Panc1 (cell line): ENCODE measurements at regions not wholly inside any gene's neighbourhood (a gene's known extent, or its start where the extent isn't known, plus 50 kb on each side); places are given as distances from the start of the nearest gene placed in this dataset.

ENCODE experiments used
- ATAC-seq: fragments of 200-7000 bp; cut with Tn5 transposase; 2 replicates; pipeline ENCODE4 v1.9.1; 2020; ENCODE audit warnings: mild to moderate bottlenecking, moderate library complexity
- BruUV-seq: library from RNA; stranded (reverse); fragments of 400-500 nt; replicated peaks from 2 replicates; lab custom pipeline; 2021; lab: Mats Ljungman, UMichigan
- CTCF ChIA-PET: fragments of 300-600 bp; sonication (Branson Sonifier 250); formaldehyde crosslinking; loops from one replicate; lab custom pipeline; 2022; ENCODE audit warnings: antibody characterized with exemption; lab: Charles Lee
- POLR2A ChIA-PET: fragments of 300-600 bp; sonication (Branson Sonifier 250); formaldehyde crosslinking; loops from one replicate; lab custom pipeline; 2022; ENCODE audit warnings: antibody characterized with exemption; lab: Charles Lee
- DNase-seq: peaks from one replicate; pipeline ENCODE4 v3.0.0-alpha.2; 2010; ENCODE audit warnings: low read depth, low spot score
- H3K27ac ChIP-seq: 2 replicates; pipeline ENCODE4 v1.5.1; 2011; ENCODE audit warnings: mild to moderate bottlenecking, low read length, inconsistent platforms
- H3K27me3 ChIP-seq: fragments of 200-500 bp; sonication (Bioruptor generic); 2 replicates; pipeline ENCODE4 v1.6.0; 2014; ENCODE audit warnings: low read length, inconsistent platforms; ENCODE audit not compliant: control insufficient read depth, insufficient read depth
- H3K36me3 ChIP-seq: fragments of 200-500 bp; sonication (Bioruptor generic); 2 replicates; pipeline ENCODE4 v1.5.1; 2014; ENCODE audit warnings: inconsistent platforms, mild to moderate bottlenecking, low read length, moderate library complexity; ENCODE audit not compliant: control insufficient read depth, insufficient read depth
- H3K4me1 ChIP-seq: 2 replicates; pipeline ENCODE4 v1.5.1; 2011; ENCODE audit warnings: inconsistent platforms, mild to moderate bottlenecking, low read length, moderate library complexity; ENCODE audit not compliant: control insufficient read depth, insufficient read depth
- H3K4me3 ChIP-seq, 2 experiments: 2 replicates each; pipeline ENCODE4 v1.5.1; 2011 to 2012; ENCODE audit warnings: low read depth in 2 of 2, low read length in 2 of 2, mild to moderate bottlenecking in 2 of 2, inconsistent platforms in 1 of 2, moderate library complexity in 1 of 2
- H3K9me3 ChIP-seq: fragments of 200-500 bp; sonication (Bioruptor generic); 2 replicates; pipeline ENCODE4 v1.5.1; 2014; ENCODE audit warnings: low read depth, mild to moderate bottlenecking, inconsistent platforms, low read length, moderate library complexity; ENCODE audit not compliant: control insufficient read depth, insufficient read depth
- POLR2AphosphoS5 ChIP-seq: IDR thresholded peaks from 2 replicates; pipeline ENCODE4 v1.6.1; 2012; ENCODE audit warnings: mild to moderate bottlenecking, low read depth, low read length, moderate library complexity
- SIN3A ChIP-seq: IDR thresholded peaks from 2 replicates; pipeline ENCODE4 v1.6.1; 2012; ENCODE audit warnings: low read depth, mild to moderate bottlenecking, low read length, moderate library complexity, borderline replicate concordance; ENCODE audit not compliant: insufficient read depth
- TCF7L2 ChIP-seq: IDR thresholded peaks from 2 replicates; pipeline ENCODE4 v1.6.1; 2011; ENCODE audit warnings: mild to moderate bottlenecking, low read depth, low read length, inconsistent platforms
- in situ Hi-C: cut with HindIII; loops from 2 replicates; pipeline ENCODE4 v1.10.0; 2016; ENCODE audit warnings: low sequenced_read_pairs, low pct_unique_long_range_greater_than_20kb
- intact Hi-C: fragments of 100-400 bp; cut with micrococcal nuclease; formaldehyde crosslinking; loops from one replicate; pipeline ENCODE4 v1.10.0; 2022; ENCODE audit not compliant: unreplicated experiment
- TF ChIP-seq, protein P1 (sequence below): fragments of 450-650 bp; IDR thresholded peaks from 2 replicates; pipeline ENCODE4 v1.5.1; 2017; ENCODE audit warnings: mild to moderate bottlenecking
- TF ChIP-seq, protein P2 (sequence below), 2 experiments: IDR thresholded peaks; 2 replicates each; pipeline ENCODE4 v1.6.1; 2011 to 2012; ENCODE audit warnings: low read depth in 2 of 2, control low read depth in 1 of 2, low read length in 1 of 2, mild to moderate bottlenecking in 1 of 2, moderate library complexity in 1 of 2; ENCODE audit not compliant: insufficient read depth in 1 of 2

DNA sequence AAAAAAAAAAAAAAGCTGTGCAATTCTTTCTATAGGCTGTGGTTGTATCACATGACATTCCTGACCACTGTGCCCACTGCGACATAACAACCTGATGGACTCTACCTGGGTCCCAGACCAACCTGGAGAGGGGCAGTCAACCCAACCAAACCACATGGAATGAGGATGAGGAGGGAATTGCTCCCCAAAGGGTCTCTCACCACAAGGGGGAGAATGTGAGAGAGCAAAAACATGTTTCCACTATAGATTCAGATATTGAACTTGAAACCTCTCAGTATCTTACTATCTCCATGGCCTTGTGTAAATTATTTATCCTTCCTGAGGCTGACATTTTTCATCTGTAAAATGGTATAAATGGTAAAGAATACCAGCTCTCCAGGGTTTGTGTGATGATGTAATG is 66.9 kb upstream of the SV2C start:
- no peaks in the 10 kb centered on the region for H3K9me3 ChIP-seq
- DNase-seq, result no peak
- H3K36me3 ChIP-seq, result no peaks in the 10 kb centered on the region
- peaks cover 5% of the 10 kb centered on the region; the same call in 1 of the 2 replicates for H3K27me3 ChIP-seq
- no peak for ATAC-seq
- no peaks in the 10 kb centered on the region for H3K4me1 ChIP-seq
- intact Hi-C loops, result no loop called here
- no TSS peak for BruUV-seq
- ChIA-PET POLR2A (no interaction called here), CTCF (no interaction called here)
- no peak for TF ChIP-seq POLR2AphosphoS5
- TF ChIP-seq SIN3A, result no peak
- no peak for TF ChIP-seq TCF7L2
- TF ChIP-seq, protein P1, sequence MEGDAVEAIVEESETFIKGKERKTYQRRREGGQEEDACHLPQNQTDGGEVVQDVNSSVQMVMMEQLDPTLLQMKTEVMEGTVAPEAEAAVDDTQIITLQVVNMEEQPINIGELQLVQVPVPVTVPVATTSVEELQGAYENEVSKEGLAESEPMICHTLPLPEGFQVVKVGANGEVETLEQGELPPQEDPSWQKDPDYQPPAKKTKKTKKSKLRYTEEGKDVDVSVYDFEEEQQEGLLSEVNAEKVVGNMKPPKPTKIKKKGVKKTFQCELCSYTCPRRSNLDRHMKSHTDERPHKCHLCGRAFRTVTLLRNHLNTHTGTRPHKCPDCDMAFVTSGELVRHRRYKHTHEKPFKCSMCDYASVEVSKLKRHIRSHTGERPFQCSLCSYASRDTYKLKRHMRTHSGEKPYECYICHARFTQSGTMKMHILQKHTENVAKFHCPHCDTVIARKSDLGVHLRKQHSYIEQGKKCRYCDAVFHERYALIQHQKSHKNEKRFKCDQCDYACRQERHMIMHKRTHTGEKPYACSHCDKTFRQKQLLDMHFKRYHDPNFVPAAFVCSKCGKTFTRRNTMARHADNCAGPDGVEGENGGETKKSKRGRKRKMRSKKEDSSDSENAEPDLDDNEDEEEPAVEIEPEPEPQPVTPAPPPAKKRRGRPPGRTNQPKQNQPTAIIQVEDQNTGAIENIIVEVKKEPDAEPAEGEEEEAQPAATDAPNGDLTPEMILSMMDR, result peak; percentile 18; the same call in 1 of the 2 replicates
- TF ChIP-seq, protein P2, sequence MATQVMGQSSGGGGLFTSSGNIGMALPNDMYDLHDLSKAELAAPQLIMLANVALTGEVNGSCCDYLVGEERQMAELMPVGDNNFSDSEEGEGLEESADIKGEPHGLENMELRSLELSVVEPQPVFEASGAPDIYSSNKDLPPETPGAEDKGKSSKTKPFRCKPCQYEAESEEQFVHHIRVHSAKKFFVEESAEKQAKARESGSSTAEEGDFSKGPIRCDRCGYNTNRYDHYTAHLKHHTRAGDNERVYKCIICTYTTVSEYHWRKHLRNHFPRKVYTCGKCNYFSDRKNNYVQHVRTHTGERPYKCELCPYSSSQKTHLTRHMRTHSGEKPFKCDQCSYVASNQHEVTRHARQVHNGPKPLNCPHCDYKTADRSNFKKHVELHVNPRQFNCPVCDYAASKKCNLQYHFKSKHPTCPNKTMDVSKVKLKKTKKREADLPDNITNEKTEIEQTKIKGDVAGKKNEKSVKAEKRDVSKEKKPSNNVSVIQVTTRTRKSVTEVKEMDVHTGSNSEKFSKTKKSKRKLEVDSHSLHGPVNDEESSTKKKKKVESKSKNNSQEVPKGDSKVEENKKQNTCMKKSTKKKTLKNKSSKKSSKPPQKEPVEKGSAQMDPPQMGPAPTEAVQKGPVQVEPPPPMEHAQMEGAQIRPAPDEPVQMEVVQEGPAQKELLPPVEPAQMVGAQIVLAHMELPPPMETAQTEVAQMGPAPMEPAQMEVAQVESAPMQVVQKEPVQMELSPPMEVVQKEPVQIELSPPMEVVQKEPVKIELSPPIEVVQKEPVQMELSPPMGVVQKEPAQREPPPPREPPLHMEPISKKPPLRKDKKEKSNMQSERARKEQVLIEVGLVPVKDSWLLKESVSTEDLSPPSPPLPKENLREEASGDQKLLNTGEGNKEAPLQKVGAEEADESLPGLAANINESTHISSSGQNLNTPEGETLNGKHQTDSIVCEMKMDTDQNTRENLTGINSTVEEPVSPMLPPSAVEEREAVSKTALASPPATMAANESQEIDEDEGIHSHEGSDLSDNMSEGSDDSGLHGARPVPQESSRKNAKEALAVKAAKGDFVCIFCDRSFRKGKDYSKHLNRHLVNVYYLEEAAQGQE (IDR thresholded peaks at IDR 0.05; ENCODE audit: insufficient read depth in 1 of 2, low read depth in 2 of 2, low read length in 1 of 2), result no peak
- in situ Hi-C loops, result no loop called here
- H3K4me3 ChIP-seq, result no peak overlapping the region
- H3K27ac ChIP-seq, result no peak overlapping the region

DNA sequence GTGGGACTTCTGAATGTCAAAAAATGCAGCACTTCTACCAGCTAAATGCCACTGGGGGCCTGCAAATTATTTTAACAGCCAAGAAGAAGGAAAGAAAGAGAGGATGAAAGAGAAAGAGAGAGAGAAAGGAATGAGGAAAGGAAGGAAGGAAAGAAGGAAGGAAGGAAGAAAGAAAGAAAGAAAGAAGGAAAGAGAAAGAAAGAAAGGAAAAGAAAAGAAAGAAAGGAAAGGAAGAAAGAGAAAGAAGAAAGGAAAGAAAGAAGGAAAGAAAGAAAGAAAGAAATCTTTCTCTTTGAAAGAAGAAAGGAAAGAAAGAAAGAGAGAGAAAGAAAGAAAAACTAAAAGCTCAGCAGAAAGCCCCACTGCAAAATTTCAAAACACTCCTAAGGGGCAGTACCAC is 69.2 kb upstream of the SV2C start:
- Histone ChIP-seq H3K4me1 (no peaks in the 10 kb centered on the region), H3K36me3 (no peaks in the 10 kb centered on the region), H3K4me3 (no peak overlapping the region), H3K9me3 (no peaks in the 10 kb centered on the region), H3K27ac (no peak overlapping the region), H3K27me3 (peaks cover 3% of the 10 kb centered on the region; the same call in 1 of the 2 replicates)
- DNase-seq (no peak), ATAC-seq (no peak)
- CTCF ChIA-PET, result no interaction called here
- POLR2A ChIA-PET, result no interaction called here
- intact Hi-C loops (no loop called here), in situ Hi-C loops (no loop called here)
- TF ChIP-seq TCF7L2 (no peak), POLR2AphosphoS5 (no peak), SIN3A (no peak)
- TF ChIP-seq, protein P1, result no peak
- TF ChIP-seq, protein P2 (IDR thresholded peaks at IDR 0.05; ENCODE audit: insufficient read depth in 1 of 2, low read depth in 2 of 2, low read length in 1 of 2), result no peak
- BruUV-seq, result no TSS peak
